HL-60 (cell line): ENCODE measurements at regions not wholly inside any gene's neighbourhood (a gene's known extent, or its start where the extent isn't known, plus 50 kb on each side); places are given as distances from the start of the nearest gene placed in this dataset.

Source experiments
- GABPA ChIP-seq: IDR thresholded peaks from 2 replicates; pipeline ENCODE4 v1.6.1; 2012; ENCODE audit warnings: low read depth
- POLR2AphosphoS5 ChIP-seq: IDR thresholded peaks from 2 replicates; pipeline ENCODE4 v1.6.1; 2012; ENCODE audit warnings: low read depth

GRCh38 chr9:88076286-88077070 is 61.8 kb downstream of the SPATA31C2 start:
- TF ChIP-seq POLR2AphosphoS5 (peak; percentile 57), GABPA (no peak)
